ENCODE measurements at regions not wholly inside any gene's neighbourhood (a gene's known extent, or its start where the extent isn't known, plus 50 kb on each side); places are given as distances from the start of the nearest gene placed in this dataset.

- POLR2A ChIA-PET (ENCODE audit: low non-redundant PET), result no interaction called here
- no peak overlapping the region for H3K27ac ChIP-seq
- no peak for DNase-seq (ENCODE audit: low spot score)
- TF ChIP-seq CTCF (conservative IDR thresholded peaks at IDR 0.05; ENCODE audit: low read depth), result no peak
- CTCF ChIA-PET, result no interaction called here
Observed at GRCh38 chr13:90806892-90807291, 540.6 kb upstream of the MIR17HG start.

GRCh38 chr13:90808838-90809237 is 538.6 kb upstream of the MIR17HG start:
- no peak overlapping the region for H3K27ac ChIP-seq
- ChIA-PET POLR2A (ENCODE audit: low non-redundant PET) (no interaction called here), CTCF (no interaction called here)
- DNase-seq (ENCODE audit: low spot score), result no peak
- no peak for TF ChIP-seq CTCF (conservative IDR thresholded peaks at IDR 0.05; ENCODE audit: low read depth)

- DNase-seq (ENCODE audit: low spot score), result no peak
- POLR2A ChIA-PET (ENCODE audit: low non-redundant PET), result no interaction called here
Observed at GRCh38 chr13:90824032-90824431, 523.5 kb upstream of the MIR17HG start.

GRCh38 chr13:90826688-90827087 is 520.8 kb upstream of the MIR17HG start:
- no peak overlapping the region for H3K27ac ChIP-seq
- CTCF ChIA-PET, result no interaction called here
- TF ChIP-seq CTCF (conservative IDR thresholded peaks at IDR 0.05; ENCODE audit: low read depth), result no peak
- no peak for DNase-seq (ENCODE audit: low spot score)
- POLR2A ChIA-PET (ENCODE audit: low non-redundant PET), result no interaction called here

More at GRCh38 chr13:90824032-90824431, 523.5 kb upstream of the MIR17HG start:
- no peak for TF ChIP-seq CTCF (conservative IDR thresholded peaks at IDR 0.05; ENCODE audit: low read depth)
- CTCF ChIA-PET, result no interaction called here
- H3K27ac ChIP-seq, result no peak overlapping the region

GRCh38 chr13:90830782-90831181 is 516.7 kb upstream of the MIR17HG start:
- no peak for DNase-seq (ENCODE audit: low spot score)
- ChIA-PET POLR2A (ENCODE audit: low non-redundant PET) (no interaction called here), CTCF (no interaction called here)
- TF ChIP-seq CTCF (conservative IDR thresholded peaks at IDR 0.05; ENCODE audit: low read depth), result no peak
- no peak overlapping the region for H3K27ac ChIP-seq

GRCh38 chr13:90833951-90834350 is 513.5 kb upstream of the MIR17HG start:
- CTCF ChIA-PET, result no interaction called here
- DNase-seq (ENCODE audit: low spot score), result no peak
- TF ChIP-seq CTCF (conservative IDR thresholded peaks at IDR 0.05; ENCODE audit: low read depth), result no peak
- no peak overlapping the region for H3K27ac ChIP-seq
- POLR2A ChIA-PET (ENCODE audit: low non-redundant PET), result no interaction called here

GRCh38 chr13:90834700-90835099 is 512.8 kb upstream of the MIR17HG start:
- POLR2A ChIA-PET (ENCODE audit: low non-redundant PET), result no interaction called here
- TF ChIP-seq CTCF (conservative IDR thresholded peaks at IDR 0.05; ENCODE audit: low read depth), result no peak
- H3K27ac ChIP-seq, result no peak overlapping the region
- CTCF ChIA-PET, result no interaction called here
- no peak for DNase-seq (ENCODE audit: low spot score)

Measured in RWPE1 (cell line).